Kidney epithelial cell (primary cell): ENCODE measurements at regions not wholly inside any gene's neighbourhood (a gene's known extent, or its start where the extent isn't known, plus 50 kb on each side); places are given as distances from the start of the nearest gene placed in this dataset.

ENCODE experiments used
- DNase-seq: peaks from one replicate; pipeline ENCODE4 v3.0.0-alpha.2; 2010; ENCODE audit warnings: low read depth
- H3K27me3 ChIP-seq: 2 replicates; pipeline ENCODE4 v1.6.0; 2011; ENCODE audit warnings: low read length; ENCODE audit not compliant: control insufficient read depth, insufficient read depth
- H3K36me3 ChIP-seq: 2 replicates; pipeline ENCODE4 v1.5.1; 2011; ENCODE audit warnings: low read length; ENCODE audit not compliant: control insufficient read depth, insufficient read depth
- H3K4me3 ChIP-seq: 2 replicates; pipeline ENCODE4 v1.5.1; 2011; ENCODE audit warnings: low read depth, mild to moderate bottlenecking, control low read depth, low read length
- TF ChIP-seq, protein P1 (sequence below): IDR thresholded peaks from 2 replicates; pipeline ENCODE4 v1.5.1; 2011; ENCODE audit warnings: mild to moderate bottlenecking, moderate library complexity, low read length, control low read depth, inconsistent platforms; ENCODE audit not compliant: insufficient read depth, poor library complexity, severe bottlenecking

DNA sequence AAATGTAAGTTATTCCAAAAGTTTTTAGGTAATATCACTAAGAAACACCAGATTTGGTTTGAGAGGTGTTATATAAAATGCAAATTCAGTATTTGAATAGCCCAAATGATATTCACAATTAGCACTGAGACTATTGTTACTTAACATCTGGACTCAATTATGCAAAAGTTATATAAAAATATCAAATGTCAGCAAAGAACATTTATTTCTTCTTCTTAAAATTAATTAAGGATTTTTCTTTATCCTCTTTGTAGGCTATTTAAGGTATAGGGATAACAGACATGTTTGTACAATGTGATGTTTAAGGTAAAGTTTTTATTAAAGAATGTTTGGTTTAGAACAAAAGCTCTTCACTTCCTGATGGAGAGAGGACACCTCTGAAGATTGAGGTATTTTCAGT lies 63.3 kb upstream of the GK2 start:
- Histone ChIP-seq H3K4me3 (no peak overlapping the region), H3K27me3 (no peaks in the 10 kb centered on the region), H3K36me3 (no peaks in the 10 kb centered on the region)
- DNase-seq, result no peak
- TF ChIP-seq, protein P1, sequence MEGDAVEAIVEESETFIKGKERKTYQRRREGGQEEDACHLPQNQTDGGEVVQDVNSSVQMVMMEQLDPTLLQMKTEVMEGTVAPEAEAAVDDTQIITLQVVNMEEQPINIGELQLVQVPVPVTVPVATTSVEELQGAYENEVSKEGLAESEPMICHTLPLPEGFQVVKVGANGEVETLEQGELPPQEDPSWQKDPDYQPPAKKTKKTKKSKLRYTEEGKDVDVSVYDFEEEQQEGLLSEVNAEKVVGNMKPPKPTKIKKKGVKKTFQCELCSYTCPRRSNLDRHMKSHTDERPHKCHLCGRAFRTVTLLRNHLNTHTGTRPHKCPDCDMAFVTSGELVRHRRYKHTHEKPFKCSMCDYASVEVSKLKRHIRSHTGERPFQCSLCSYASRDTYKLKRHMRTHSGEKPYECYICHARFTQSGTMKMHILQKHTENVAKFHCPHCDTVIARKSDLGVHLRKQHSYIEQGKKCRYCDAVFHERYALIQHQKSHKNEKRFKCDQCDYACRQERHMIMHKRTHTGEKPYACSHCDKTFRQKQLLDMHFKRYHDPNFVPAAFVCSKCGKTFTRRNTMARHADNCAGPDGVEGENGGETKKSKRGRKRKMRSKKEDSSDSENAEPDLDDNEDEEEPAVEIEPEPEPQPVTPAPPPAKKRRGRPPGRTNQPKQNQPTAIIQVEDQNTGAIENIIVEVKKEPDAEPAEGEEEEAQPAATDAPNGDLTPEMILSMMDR, result no peak

DNA sequence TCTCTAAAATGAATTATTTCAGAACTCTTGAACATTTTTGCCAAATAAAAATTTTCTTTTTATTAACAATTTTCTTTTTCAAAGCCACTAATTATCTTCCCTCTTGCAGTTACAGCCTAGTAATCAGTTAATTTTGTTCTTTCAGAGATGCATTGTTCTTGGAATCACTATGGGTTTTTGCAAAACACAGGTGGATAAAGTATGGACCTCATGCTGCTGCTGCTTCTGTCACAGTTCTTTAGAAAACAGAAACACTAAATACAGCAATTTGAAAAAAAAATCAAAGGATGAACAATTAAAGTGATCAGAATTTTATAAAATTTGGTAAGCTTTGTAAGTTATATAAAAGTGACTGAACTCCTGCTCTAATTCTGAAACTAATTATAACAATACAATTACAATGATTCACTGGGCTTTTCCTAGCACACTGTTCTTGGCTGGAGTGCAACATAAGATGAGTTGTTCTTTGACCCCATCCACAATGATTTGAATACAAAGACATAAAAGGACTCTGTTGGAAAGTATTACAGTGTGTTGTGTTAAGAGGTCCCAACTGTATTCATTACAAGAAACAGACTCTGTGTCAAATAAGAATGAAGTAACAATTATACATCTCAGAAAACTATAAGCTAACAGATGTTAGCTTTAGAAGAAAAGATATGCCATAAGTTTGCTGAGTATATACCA lies 59.4 kb upstream of the GK2 start:
- H3K4me3 ChIP-seq, result no peak overlapping the region
- H3K36me3 ChIP-seq, result no peaks in the 10 kb centered on the region
- no peaks in the 10 kb centered on the region for H3K27me3 ChIP-seq
- no peak for DNase-seq
- TF ChIP-seq, protein P1, result no peak

DNA sequence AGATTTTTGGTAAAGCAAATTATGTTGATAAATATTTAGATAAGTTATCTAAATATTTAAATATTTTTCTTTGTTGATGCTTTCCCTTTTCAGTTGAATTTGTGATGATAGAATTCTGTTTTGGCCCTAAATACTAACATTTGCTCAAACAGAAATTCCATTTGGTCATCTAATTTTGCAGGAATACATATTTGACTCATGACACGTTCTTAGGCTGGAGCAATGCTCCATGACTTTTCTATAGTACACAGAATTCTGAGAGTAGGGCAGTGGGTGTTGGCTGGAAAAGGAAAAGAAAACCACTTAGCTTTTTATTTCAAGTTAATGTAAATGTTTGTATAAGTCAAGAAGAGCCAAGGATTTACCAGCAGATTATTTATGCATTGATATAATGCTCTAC lies 58.6 kb upstream of the GK2 start:
- no peaks in the 10 kb centered on the region for H3K27me3 ChIP-seq
- no peaks in the 10 kb centered on the region for H3K36me3 ChIP-seq
- no peak overlapping the region for H3K4me3 ChIP-seq
- DNase-seq, result no peak
- TF ChIP-seq, protein P1, result no peak
